Activated effector memory CD4-positive, alpha-beta T cell treated with Interleukin-2 at 50 U/mL for 16 hours (primary cell): ENCODE measurements at regions not wholly inside any gene's neighbourhood (a gene's known extent, or its start where the extent isn't known, plus 50 kb on each side); places are given as distances from the start of the nearest gene placed in this dataset.
"Not testable (repeated sequence)": the region's sequence is repeated elsewhere in the genome, so short reads cannot be mapped to it uniquely, and the experiment has no call there.

ENCODE experiments used
- DNase-seq: peaks from one replicate; pipeline ENCODE4 v3.0.0-alpha.2; 2020

DNA sequence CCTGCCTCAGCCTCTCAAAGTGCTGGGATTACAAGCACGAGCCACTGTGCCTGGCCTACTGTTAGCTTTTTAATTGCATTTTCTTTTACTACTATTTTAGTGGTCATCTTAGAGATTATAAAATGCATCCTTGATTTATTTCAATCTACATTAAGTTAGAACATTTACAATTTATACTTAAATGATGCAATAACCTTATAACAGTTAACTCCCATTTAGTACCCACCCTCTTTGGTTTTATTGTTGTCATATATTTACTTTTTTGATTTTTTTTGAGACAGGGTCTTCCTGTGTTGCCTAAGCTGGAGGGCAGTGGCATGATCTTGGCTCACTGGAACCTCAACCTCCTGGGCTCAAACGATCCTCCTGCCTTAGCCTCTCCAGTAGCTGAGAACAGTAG lies 77.3 kb downstream of the PPCDC start:
- no peak for DNase-seq

DNA sequence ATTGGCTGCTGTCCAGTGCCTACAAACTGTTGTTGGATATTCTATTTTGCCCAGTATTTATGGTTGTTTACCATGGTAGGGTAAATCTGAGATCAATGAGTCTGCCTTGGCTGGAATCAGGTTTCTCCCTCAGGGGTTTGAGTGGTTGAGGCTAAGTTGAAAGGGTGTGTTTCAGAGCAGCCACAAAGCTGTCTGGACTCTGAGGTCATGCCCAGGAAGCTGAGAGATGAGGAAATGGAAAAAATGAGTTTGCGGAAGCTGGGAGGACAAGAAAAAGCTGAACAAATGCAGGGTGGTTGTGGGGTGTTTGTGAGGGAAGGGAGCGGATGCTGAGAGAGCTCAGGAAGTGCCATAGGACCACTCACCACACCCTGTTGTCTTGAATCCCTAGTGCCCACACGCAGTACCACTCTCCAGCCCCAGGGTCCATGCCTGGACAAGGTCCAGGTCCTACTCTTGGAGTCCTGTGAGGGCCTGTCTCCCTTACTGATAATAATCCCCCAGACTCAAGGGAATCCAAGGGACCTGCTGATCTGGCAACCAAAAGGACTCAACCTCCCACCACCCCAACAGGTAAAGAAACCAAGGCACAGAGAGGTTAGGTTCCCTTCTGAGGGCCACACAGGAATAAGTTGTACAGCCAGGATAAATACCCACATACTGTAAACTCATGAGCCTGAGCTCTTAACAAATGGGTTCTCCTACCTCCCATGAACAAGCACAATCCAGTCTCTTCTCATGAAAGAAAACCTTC lies 81.6 kb downstream of the PPCDC start:
- no peak for DNase-seq

DNA sequence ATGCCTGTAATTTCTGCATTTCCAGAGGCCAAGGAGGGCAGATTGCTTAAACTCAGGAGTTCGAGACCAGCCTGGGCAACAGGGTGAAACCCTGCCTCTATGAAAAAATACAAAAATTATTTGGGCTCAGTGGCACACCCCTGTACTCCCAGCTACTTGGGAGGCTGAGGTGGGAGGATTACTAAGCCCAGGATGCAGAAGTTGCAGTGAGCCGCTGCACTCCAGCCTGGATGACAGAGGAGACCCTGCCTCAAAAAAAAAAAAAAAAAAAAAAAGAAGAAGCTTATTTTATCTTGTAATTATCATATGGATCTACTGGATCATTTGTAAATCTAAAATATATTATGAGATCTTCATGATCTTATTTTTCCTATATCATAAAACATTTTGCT lies 84.1 kb downstream of the PPCDC start:
- no peak for DNase-seq

DNA sequence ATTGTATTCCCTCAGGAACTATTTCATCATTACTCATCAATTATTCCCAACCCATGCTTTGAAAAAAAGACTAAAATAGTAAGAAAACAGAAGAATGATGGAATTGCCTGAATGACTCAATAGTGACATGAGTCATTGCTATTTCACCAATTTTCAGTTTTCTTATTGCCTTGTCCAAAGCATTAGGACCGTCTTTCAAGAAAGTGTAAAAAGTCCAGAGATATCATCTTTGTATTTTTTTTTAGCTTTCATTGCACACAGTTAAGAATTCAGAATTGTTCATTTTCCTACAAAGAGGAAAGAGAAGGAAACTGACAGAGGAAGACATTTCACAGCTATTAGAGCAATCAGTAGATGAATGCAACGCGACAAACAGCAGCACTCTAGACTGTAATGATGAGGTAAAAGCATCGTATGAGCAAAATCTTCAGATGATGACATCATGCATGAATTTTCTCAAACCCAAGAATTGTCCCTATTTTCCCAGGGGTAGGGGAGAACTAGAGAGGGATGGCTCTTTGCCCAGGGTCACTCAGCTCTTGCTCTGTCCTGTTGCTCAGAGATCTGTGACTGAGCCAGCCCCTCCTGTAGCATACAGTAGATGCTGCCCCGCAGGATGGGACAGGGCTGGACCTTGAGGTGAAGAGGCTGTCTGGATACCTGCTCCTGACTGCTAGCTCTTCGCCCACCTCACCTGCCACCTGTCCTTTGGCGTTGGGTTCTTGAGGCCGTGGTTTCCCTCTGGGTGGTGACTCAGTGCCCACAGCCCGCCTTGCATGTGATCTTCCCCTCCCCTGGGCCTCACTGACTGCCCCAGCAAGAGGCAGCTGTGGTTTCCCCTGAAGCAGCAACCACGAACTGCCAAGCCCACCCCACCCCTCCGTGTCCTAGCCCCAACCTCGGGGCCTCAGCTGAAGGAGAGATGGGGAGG lies 84.8 kb downstream of the PPCDC start:
- peak; percentile 43 for DNase-seq

DNA sequence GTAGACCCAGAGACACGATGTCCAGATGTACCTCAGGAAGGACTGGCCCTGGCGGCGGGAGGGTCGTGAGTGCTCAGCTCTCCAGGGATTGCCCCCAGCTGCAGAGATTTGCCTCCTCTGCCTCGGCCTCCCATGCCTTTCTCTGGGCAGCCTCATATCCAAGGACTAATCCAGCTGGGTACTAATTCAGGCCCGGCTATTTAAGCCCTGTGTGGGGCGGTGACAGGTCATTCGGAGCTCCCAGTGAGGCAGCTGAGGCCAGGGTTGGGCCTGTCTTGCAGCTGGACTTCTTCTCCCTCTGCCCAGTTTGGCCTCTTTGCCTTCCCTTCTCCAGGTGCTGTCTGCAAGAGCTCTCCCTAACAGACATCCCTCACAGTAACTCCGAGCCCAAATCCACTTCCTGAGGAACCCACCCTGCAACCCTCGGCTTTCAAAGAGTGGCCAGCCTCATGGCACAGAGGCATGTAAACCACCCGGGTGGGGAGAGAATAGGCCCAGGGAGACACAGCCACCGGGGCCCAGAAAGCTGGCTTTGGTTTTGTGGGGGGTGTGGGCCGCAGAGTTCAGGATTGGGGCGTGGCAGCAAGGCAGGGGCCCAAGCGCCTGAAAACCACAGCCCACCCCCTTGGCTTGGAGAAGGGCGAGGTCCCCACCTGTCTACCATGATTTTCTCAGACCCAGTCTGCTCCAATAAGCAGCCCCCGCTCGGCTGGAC lies 85.8 kb downstream of the PPCDC start:
- no peak for DNase-seq

DNA sequence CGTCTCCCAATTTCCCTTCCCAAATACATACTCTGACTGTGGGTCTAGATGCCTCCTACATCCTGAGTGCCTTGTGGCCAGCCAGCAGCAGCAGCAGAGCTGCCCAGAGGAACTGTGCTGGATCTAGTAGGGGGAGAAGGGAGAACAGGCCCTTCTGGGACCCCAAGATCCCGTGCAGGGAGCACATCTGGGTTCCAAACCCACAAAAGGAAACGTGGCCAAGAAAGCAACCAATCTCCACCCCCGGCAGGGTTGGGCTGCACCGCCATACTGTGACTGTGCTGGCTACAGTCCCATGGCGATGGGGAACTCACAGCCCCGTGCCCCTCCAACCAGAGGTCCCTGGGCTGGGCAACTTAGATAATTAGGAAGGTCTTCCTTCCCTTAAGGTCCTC lies 86.3 kb downstream of the PPCDC start:
- DNase-seq, result no peak

DNA sequence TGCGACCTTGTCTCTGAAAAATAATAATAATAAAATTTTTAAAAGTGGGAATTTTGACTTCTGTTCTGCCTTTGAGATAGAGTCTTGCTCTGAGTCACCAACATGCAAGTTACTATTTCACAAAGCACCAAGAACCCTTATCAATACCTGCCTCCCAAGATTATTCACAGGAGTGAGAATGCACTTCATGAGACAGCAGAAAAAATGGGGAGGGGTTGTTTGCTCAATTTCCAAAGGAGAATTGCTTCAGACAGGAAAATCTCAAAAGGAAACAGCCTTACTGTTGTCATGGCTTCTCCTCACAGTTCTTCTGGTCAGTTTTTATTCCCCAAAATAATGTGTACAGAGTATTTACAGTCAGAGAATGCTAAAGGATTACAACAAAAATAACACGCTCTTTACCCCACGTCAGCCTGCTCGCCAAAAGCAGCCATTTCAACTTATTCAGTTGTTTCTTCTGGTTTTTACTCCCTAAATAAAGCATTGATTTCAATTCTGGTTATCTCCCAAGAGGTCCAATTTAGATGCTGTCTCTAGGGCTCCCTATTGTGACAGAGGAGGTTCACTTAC lies 89.0 kb downstream of the PPCDC start:
- DNase-seq, result no peak

DNA sequence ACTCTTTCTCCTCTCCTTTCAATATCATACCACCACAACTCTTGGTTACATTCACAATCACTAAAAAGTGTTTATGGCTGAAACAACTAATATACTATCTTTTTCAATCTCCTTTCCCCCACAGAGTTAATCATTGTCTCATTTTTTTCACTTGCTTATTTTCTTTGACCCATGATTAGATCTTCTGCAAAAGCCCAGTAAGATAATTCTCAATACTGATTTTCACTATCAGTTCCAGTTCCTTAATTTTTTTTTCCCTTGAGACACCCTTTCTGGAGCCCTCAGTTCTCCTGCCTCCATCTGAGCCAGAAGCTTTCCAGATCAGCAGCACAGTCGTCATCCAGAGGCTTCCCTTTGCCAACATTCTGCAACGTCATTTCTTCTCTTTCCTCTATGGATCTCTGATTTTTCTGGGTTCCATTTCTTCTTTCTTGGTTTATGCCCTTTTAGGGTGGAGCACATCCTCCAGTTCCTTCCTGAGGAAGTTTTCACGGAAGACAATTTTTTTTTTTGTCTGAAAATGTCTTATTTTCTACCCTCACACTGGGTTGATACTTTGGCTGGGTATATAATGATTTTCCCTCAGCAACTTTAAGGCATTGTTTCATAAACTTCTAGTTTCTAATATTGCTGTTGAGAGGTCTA lies 88.7 kb upstream of the C15orf39 start:
- no peak for DNase-seq

DNA sequence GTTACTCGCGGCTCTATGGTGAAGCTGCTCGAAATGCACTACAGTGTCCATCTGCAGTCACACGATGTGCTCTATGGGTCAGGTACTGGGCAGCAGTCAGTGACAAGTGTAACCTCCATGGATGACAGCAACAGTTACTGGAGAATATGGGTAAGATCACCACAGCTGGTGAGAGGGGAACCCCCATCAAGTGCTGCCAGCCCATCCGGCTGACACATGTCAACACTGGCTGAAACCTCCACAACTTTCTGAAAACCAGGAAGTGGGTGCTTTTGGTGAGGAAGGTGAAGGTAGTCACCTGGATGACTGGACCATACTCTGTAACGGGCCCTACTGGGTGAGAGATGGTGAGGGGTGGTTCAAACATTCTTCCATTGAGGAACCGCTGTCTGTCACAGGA lies 87.4 kb upstream of the C15orf39 start:
- no peak for DNase-seq

DNA sequence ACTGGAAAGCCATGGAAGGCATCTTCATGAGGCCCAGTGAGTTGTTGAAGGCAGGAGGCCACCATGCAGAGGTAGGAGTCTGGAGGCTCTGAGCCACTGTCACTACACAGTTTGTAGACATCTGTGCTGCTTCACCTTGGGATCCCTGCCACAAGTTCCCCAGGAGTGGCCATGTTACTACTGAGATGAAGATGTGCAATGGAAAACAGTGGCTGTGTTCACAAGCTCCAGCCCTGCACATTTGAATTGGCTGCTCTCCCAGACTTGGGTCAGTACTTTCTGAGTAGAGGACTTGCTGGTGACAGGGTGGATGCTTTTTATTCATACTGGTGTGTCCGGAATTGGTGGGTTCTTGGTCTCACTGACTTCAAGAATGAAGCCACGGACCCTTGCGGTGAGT lies 86.9 kb upstream of the C15orf39 start:
- no peak for DNase-seq

DNA sequence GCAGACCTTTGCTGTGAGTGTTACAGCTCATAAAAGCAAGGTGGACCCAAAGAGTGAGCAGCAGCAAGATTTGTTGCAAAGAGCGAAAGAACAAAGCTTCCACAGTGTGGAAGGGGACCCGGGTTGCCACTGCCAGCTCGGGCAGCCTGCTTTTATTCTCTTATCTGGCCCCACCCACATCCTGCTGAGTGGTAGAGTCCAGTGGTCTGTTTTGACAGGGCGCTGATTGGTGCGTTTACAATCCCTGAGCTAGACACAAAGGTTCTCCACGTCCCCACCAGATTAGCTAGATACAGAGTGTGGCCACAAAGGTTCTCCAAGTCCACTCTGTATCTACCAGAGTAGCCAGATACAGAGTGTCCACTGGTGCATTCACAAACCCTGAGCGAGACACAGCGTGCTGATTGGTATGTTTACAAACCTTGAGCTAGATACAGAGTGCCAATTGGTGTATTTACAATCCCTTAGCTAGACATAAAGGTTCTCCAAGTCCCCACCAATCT lies 86.2 kb upstream of the C15orf39 start:
- not testable (repeated sequence) for DNase-seq

DNA sequence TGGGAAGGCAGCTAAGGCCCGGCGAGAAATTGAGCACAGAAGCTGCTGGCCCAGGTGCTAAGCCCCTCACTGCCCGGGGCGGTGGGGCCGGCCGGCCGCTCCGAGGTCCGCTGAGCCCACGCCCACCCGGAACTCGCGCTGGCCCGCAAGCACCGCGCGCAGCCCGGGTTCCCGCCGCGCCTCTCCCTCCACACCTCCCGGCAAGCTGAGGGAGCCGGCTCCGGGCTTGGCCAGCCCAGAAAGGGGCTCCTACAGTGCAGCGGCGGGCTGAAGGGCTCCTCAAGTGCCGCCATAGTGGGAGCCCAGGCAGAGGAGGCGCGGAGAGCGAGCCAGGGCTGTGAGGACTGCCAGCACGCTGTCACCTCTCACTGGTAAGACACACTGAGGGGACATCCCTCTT lies 85.5 kb upstream of the C15orf39 start:
- DNase-seq, result not testable (repeated sequence)

DNA sequence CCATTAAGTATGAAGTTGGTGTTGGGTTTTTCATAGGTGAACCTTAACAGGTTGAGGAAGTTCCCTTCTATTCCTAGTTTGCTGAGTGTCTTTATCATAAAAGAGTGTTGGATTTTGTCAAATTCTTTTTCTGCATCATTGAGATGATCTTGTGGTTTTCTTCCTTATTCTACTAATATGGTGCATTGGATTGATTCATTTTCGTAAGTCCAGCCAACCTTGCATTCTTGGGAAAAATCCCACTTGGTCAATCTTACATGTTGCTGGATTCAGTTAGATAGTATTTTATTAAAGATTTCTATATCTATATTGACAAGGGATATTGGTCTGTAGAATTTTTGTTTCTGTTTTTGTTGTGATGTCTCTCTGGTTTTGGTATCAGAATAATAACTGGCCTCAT lies 83.7 kb upstream of the C15orf39 start:
- no peak for DNase-seq

DNA sequence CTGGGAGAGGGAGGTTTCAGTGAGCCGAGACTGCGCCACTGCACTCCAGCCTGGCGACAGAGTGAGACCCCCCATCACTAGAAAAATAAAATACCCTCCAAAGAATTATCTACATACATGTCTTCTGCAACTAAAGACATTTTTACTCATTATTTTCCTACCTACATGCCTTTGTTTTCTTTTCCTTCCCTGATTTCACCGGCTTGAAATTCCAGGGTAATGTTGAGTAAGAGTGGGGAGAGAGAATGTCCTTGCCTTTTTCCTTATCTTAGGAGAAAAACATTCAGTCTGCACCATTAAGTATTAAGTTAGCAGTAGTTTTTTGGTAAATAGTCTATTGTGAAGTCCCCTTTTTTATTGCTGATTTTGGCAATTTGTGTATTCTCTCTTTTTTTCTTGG lies 82.4 kb upstream of the C15orf39 start:
- DNase-seq, result not testable (repeated sequence)

DNA sequence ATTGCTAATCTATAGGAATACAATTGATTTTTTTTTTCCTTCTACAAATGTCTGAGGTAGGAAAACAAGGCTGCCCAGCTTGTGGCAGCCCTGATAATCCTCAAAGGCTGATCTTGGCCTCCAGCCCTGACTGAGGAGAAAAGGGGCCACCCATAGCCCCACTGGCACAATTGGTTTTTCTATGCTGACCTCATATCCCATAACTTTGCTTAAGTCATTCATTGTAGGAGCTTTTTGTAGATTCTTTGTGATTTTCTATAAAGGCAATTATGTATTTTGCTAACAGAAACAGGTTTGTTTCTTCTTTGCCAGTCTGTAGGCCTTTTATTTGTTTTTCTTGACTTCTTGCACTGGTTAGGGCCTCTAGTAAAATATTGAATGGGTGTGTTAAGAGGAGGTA lies 80.2 kb upstream of the C15orf39 start:
- no peak for DNase-seq

DNA sequence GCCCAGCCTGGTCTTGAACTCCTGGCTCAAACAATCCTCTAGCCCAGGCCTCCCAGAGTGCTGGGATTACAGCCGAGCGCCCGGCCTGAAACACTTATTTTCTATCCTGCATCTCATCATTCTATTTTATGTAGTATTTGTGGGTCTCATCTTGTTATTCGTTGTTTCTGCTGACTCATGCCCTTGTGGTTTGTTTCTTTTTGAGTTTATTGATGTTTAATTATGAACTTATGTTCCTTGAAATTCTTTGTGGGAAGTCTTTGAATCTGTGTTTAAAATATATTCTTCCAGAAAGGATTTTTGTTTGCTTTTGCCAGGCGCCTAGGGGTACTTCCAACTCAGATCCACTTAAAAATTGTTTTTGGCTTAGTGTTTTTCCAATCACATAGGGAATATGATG lies 78.3 kb upstream of the C15orf39 start:
- DNase-seq, result no peak

DNA sequence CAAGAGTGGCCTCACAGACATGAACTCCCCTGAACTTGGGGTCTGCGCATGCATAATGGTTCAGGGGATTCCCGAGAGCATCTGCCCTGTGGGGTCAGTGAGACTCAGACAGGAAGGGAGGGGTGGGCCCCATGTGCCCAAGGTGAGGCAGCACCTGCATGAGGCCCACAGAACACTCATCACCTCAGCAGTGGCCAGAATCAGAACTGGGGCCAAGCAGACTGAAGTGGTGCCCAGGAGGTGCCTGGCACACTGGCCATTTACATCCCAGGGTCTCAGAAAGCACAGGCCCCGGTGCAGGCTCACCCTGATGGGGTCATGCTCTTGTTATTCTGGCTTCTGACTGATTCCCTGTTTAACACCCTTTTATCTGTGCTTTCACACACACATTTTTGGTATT lies 77.4 kb upstream of the C15orf39 start:
- DNase-seq, result not testable (repeated sequence)

DNA sequence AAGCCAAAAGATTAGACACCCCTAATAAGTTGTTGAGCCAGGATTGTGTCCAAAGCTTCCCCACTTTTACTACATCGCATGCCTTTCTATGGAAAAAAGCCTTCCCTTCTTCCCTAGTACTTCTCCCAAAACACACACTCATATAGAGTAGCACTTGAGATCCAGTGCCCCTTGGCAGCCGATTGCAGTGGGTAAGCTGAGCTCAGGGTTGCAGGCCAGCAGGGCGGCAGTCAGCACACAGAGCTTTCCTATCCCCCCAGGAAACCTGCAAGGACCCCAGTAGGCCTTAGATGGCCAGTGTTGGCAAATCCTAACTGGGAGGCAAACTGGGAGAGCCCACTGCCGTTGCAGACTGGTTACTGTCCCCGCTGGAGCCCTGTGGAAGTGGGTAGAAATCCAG lies 75.7 kb upstream of the C15orf39 start:
- no peak for DNase-seq

DNA sequence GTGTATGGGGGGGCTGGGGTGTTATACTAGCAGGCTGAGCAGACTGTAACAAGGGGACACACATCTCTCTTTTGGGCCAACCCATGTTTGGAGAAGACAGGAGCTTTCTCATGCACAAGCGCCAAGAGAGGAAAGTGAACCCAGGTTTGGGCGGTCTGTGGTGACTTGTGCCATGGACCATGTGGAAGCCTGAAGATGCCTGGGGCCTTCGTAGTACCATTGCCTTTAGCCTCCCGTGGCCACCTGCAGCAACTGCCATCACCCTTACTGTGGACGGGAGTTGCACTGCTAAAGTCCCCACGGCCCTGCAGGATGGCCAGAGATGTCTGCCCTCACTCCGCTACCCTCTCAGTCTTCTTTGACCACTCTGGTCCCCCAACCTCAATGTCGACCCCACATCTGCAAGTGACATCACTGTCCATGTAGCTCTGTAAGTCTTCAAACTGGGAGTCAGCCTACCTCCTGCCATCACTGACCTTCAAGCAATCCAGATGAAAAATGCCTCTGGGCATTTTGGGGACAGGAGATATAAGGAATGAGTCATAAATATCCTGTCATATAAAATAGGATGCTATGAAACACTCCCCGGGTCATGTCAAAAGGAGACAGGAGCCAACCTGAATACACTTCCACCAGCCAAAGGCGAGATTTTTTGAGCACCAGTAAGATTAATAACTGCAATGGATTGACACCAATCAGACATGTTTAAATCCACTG lies 74.7 kb upstream of the C15orf39 start:
- no peak for DNase-seq

DNA sequence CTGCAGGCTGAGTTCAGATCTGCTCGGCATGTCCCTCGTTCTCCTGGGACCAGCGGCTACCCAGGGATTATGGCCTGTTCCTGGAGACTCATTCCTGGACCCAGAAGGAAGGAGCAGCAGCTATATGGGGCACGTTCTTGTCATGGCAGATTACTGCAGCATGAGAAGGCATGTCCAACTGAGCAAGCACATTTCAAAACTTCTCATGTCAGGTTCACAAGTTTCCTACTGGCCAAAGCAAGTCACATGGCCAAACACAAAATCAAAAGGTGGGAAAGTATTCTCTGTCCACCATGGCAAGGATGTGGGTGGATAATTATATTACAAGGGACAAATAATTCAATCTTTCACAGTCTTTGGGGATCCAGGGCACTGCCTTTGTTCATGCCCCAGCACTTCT lies 71.9 kb upstream of the C15orf39 start:
- no peak for DNase-seq

DNA sequence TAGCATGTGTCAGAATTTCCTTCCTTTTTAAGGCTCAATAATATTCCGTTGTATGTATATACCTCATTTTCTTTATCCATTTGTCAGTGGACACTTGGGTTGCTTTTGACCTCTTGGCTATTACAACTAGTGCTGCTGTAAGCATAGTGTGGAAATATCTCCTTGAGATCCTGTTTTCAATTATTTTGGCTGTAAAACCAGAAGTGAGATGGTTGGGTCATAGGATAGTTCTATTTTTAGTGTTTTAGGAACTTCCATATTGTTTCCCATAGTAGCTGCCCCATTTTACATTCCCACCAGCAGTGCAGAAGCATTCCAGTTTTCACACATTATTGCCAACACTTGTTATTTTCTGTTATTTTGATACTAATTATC lies 70.4 kb upstream of the C15orf39 start:
- DNase-seq, result no peak

DNA sequence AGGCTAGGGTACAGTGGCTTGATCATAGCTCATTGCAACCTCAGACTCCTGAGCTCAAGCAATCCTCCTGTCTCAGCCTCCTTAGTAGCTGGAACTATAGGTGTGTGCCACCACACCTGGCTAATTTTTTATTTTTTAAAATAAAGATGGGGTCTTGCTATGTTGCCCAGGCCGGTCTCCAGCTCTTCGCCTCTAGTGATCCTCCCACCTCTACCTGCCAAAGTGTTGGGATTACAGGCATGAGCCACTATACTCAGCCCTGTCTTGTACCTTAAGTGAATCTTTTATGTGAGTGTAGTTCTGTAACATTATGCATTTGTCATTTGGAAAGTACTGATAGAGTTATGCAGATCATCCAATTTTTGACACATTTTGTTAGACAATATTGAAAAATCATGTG lies 66.9 kb upstream of the C15orf39 start:
- DNase-seq, result no peak
